Panc1 (cell line): ENCODE measurements at regions not wholly inside any gene's neighbourhood (a gene's known extent, or its start where the extent isn't known, plus 50 kb on each side); places are given as distances from the start of the nearest gene placed in this dataset.

Source experiments
- ATAC-seq: fragments of 200-7000 bp; cut with Tn5 transposase; 2 replicates; pipeline ENCODE4 v1.9.1; 2020; ENCODE audit warnings: mild to moderate bottlenecking, moderate library complexity
- BruUV-seq: library from RNA; stranded (reverse); fragments of 400-500 nt; replicated peaks from 2 replicates; lab custom pipeline; 2021; lab: Mats Ljungman, UMichigan
- CTCF ChIA-PET: fragments of 300-600 bp; sonication (Branson Sonifier 250); formaldehyde crosslinking; loops from one replicate; lab custom pipeline; 2022; ENCODE audit warnings: antibody characterized with exemption; lab: Charles Lee
- POLR2A ChIA-PET: fragments of 300-600 bp; sonication (Branson Sonifier 250); formaldehyde crosslinking; loops from one replicate; lab custom pipeline; 2022; ENCODE audit warnings: antibody characterized with exemption; lab: Charles Lee
- DNase-seq: peaks from one replicate; pipeline ENCODE4 v3.0.0-alpha.2; 2010; ENCODE audit warnings: low read depth, low spot score
- H3K27ac ChIP-seq: 2 replicates; pipeline ENCODE4 v1.5.1; 2011; ENCODE audit warnings: mild to moderate bottlenecking, low read length, inconsistent platforms
- H3K27me3 ChIP-seq: fragments of 200-500 bp; sonication (Bioruptor generic); 2 replicates; pipeline ENCODE4 v1.6.0; 2014; ENCODE audit warnings: low read length, inconsistent platforms; ENCODE audit not compliant: control insufficient read depth, insufficient read depth
- H3K36me3 ChIP-seq: fragments of 200-500 bp; sonication (Bioruptor generic); 2 replicates; pipeline ENCODE4 v1.5.1; 2014; ENCODE audit warnings: inconsistent platforms, mild to moderate bottlenecking, low read length, moderate library complexity; ENCODE audit not compliant: control insufficient read depth, insufficient read depth
- H3K4me1 ChIP-seq: 2 replicates; pipeline ENCODE4 v1.5.1; 2011; ENCODE audit warnings: inconsistent platforms, mild to moderate bottlenecking, low read length, moderate library complexity; ENCODE audit not compliant: control insufficient read depth, insufficient read depth
- H3K4me3 ChIP-seq, 2 experiments: 2 replicates each; pipeline ENCODE4 v1.5.1; 2011 to 2012; ENCODE audit warnings: low read depth in 2 of 2, low read length in 2 of 2, mild to moderate bottlenecking in 2 of 2, inconsistent platforms in 1 of 2, moderate library complexity in 1 of 2
- H3K9me3 ChIP-seq: fragments of 200-500 bp; sonication (Bioruptor generic); 2 replicates; pipeline ENCODE4 v1.5.1; 2014; ENCODE audit warnings: low read depth, mild to moderate bottlenecking, inconsistent platforms, low read length, moderate library complexity; ENCODE audit not compliant: control insufficient read depth, insufficient read depth
- POLR2AphosphoS5 ChIP-seq: IDR thresholded peaks from 2 replicates; pipeline ENCODE4 v1.6.1; 2012; ENCODE audit warnings: mild to moderate bottlenecking, low read depth, low read length, moderate library complexity
- SIN3A ChIP-seq: IDR thresholded peaks from 2 replicates; pipeline ENCODE4 v1.6.1; 2012; ENCODE audit warnings: low read depth, mild to moderate bottlenecking, low read length, moderate library complexity, borderline replicate concordance; ENCODE audit not compliant: insufficient read depth
- TCF7L2 ChIP-seq: IDR thresholded peaks from 2 replicates; pipeline ENCODE4 v1.6.1; 2011; ENCODE audit warnings: mild to moderate bottlenecking, low read depth, low read length, inconsistent platforms
- in situ Hi-C: cut with HindIII; loops from 2 replicates; pipeline ENCODE4 v1.10.0; 2016; ENCODE audit warnings: low sequenced_read_pairs, low pct_unique_long_range_greater_than_20kb
- intact Hi-C: fragments of 100-400 bp; cut with micrococcal nuclease; formaldehyde crosslinking; loops from one replicate; pipeline ENCODE4 v1.10.0; 2022; ENCODE audit not compliant: unreplicated experiment
- TF ChIP-seq, protein P1 (sequence below): fragments of 450-650 bp; IDR thresholded peaks from 2 replicates; pipeline ENCODE4 v1.5.1; 2017; ENCODE audit warnings: mild to moderate bottlenecking
- TF ChIP-seq, protein P2 (sequence below), 2 experiments: IDR thresholded peaks; 2 replicates each; pipeline ENCODE4 v1.6.1; 2011 to 2012; ENCODE audit warnings: low read depth in 2 of 2, control low read depth in 1 of 2, low read length in 1 of 2, mild to moderate bottlenecking in 1 of 2, moderate library complexity in 1 of 2; ENCODE audit not compliant: insufficient read depth in 1 of 2

DNA sequence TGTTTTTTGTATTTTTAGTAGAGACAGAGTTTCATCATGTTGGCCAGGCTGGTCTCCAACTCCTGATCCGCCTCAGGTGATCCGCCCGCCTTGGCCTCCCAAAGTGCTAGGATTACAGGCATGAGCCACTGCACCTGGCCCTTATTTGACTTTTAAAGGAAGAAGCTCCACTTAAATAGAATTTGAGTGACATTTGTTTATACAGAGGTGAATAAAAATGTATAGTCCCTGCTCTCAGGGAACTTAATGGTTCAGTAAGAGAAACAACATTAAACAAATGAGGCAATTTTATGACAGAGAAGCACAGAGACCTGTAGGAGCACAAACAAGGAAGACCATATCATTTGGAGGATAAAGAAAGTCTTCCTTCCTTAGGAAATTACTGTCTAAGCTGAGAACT is 65.7 kb downstream of the C9orf152 start:
- H3K27ac ChIP-seq: no peak overlapping the region
- CTCF ChIA-PET: interaction anchor here (0.5 to 0.7 kb wide), 2 partner anchors 50 to 239 kb away, joined by 3 read pairs; no protein-coding TSS in a partner anchor
- POLR2A ChIA-PET: no interaction called here

DNA sequence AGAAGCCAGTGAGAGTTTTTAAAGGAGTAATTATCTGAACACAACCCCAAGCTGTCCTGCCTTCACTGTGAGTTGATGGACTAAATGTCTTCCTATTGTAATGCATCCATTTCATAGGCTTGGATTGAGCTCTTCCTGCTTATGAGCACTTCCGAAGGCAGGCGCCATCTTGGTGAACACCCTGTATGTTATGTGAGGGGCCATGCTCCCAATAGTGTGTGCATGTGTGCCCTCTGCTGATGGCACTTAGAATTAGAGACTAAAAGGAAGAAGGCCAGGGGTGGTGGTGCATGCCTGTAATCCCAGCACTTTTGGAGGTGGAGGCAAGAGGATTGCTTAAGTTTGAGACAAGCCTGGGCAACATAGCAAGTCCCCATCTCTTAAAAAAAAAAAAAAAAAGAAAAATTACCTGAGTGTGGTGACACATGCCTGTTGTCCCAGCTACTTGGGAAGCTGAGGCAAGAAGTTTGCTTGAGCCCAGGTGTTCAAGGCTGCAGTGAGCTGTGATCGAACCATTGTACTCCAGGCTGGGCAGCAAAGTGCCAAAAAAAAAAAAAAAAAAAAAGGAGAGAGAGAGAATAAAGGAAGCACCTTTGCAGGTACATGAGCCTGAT is 65.0 kb downstream of the C9orf152 start:
- H3K9me3 ChIP-seq: no peaks in the 10 kb centered on the region
- ChIA-PET CTCF (interaction anchor here (0.7 kb wide), 3 partner anchors 47 to 73 kb away, joined by 3 to 7 read pairs (median 3); no protein-coding TSS in a partner anchor), POLR2A (no interaction called here)
- TF ChIP-seq, protein P1, sequence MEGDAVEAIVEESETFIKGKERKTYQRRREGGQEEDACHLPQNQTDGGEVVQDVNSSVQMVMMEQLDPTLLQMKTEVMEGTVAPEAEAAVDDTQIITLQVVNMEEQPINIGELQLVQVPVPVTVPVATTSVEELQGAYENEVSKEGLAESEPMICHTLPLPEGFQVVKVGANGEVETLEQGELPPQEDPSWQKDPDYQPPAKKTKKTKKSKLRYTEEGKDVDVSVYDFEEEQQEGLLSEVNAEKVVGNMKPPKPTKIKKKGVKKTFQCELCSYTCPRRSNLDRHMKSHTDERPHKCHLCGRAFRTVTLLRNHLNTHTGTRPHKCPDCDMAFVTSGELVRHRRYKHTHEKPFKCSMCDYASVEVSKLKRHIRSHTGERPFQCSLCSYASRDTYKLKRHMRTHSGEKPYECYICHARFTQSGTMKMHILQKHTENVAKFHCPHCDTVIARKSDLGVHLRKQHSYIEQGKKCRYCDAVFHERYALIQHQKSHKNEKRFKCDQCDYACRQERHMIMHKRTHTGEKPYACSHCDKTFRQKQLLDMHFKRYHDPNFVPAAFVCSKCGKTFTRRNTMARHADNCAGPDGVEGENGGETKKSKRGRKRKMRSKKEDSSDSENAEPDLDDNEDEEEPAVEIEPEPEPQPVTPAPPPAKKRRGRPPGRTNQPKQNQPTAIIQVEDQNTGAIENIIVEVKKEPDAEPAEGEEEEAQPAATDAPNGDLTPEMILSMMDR: peak; percentile 3; the same call in 1 of the 2 replicates
- TF ChIP-seq POLR2AphosphoS5: no peak
- no peaks in the 10 kb centered on the region for H3K4me1 ChIP-seq
- BruUV-seq: no TSS peak
- H3K4me3 ChIP-seq: no peak overlapping the region
- DNase-seq (no peak), ATAC-seq (no peak)
- H3K27ac ChIP-seq: no peak overlapping the region
- in situ Hi-C loops (no loop called here), intact Hi-C loops (no loop called here)
- no peaks in the 10 kb centered on the region for H3K36me3 ChIP-seq
- no peaks in the 10 kb centered on the region for H3K27me3 ChIP-seq

More for the DNA sequence above, 65.7 kb downstream of the C9orf152 start:
- Histone ChIP-seq H3K9me3 (no peaks in the 10 kb centered on the region), H3K27me3 (no peaks in the 10 kb centered on the region), H3K36me3 (no peaks in the 10 kb centered on the region), H3K4me3 (no peak overlapping the region), H3K4me1 (no peaks in the 10 kb centered on the region)
- no peak for ATAC-seq
- intact Hi-C loops (no loop called here), in situ Hi-C loops (no loop called here)
- no TSS peak for BruUV-seq
- TF ChIP-seq POLR2AphosphoS5: no peak
- no peak for TF ChIP-seq SIN3A
- TF ChIP-seq TCF7L2: no peak
- TF ChIP-seq, protein P2, sequence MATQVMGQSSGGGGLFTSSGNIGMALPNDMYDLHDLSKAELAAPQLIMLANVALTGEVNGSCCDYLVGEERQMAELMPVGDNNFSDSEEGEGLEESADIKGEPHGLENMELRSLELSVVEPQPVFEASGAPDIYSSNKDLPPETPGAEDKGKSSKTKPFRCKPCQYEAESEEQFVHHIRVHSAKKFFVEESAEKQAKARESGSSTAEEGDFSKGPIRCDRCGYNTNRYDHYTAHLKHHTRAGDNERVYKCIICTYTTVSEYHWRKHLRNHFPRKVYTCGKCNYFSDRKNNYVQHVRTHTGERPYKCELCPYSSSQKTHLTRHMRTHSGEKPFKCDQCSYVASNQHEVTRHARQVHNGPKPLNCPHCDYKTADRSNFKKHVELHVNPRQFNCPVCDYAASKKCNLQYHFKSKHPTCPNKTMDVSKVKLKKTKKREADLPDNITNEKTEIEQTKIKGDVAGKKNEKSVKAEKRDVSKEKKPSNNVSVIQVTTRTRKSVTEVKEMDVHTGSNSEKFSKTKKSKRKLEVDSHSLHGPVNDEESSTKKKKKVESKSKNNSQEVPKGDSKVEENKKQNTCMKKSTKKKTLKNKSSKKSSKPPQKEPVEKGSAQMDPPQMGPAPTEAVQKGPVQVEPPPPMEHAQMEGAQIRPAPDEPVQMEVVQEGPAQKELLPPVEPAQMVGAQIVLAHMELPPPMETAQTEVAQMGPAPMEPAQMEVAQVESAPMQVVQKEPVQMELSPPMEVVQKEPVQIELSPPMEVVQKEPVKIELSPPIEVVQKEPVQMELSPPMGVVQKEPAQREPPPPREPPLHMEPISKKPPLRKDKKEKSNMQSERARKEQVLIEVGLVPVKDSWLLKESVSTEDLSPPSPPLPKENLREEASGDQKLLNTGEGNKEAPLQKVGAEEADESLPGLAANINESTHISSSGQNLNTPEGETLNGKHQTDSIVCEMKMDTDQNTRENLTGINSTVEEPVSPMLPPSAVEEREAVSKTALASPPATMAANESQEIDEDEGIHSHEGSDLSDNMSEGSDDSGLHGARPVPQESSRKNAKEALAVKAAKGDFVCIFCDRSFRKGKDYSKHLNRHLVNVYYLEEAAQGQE (IDR thresholded peaks at IDR 0.05; ENCODE audit: insufficient read depth in 1 of 2, low read depth in 2 of 2, low read length in 1 of 2): no peak
- TF ChIP-seq, protein P1: no peak
- no peak for DNase-seq
